NCI-H2107 treated with DMSO at 0.1 percent for 48 hours (cell line): ENCODE measurements at regions not wholly inside any gene's neighbourhood (a gene's known extent, or its start where the extent isn't known, plus 50 kb on each side); places are given as distances from the start of the nearest gene placed in this dataset.

ENCODE experiments used
- DNase-seq: peaks from one replicate; lab custom pipeline; 2025; ENCODE audit not compliant: unreplicated experiment; lab: John Stamatoyannopoulos, UW

GRCh38 chr10:3487228-3487627 lies 297.8 kb downstream of the KLF6 start:
- DNase-seq, result no peak

- DNase-seq, result no peak
Measured at GRCh38 chr10:3486346-3487065, 298.5 kb downstream of the KLF6 start.

GRCh38 chr10:3485057-3485686 lies 299.8 kb downstream of the KLF6 start:
- DNase-seq, result no peak

- no peak for DNase-seq
Measured at GRCh38 chr10:3484306-3485056, 300.5 kb downstream of the KLF6 start.

GRCh38 chr10:3482200-3482993 lies 302.6 kb downstream of the KLF6 start:
- peak; percentile 55 for DNase-seq

- DNase-seq, result no peak
Measured at GRCh38 chr10:3481496-3481895, 303.5 kb downstream of the KLF6 start.

GRCh38 chr10:3480990-3481315 lies 304.1 kb downstream of the KLF6 start:
- no peak for DNase-seq

- no peak for DNase-seq
Measured at GRCh38 chr10:3480281-3480989, 304.6 kb downstream of the KLF6 start.

- no peak for DNase-seq
Measured at GRCh38 chr10:3478632-3479240, 306.2 kb upstream of the PITRM1 start.

- no peak for DNase-seq
Measured at GRCh38 chr10:3478153-3478552, 305.6 kb upstream of the PITRM1 start.

GRCh38 chr10:3477683-3478082 lies 305.1 kb upstream of the PITRM1 start:
- DNase-seq, result no peak

- DNase-seq, result no peak
Measured at GRCh38 chr10:3476640-3477448, 304.3 kb upstream of the PITRM1 start.

- DNase-seq, result no peak
Measured at GRCh38 chr10:3476186-3476585, 303.6 kb upstream of the PITRM1 start.

- no peak for DNase-seq
Measured at GRCh38 chr10:3475367-3475766, 302.8 kb upstream of the PITRM1 start.

- no peak for DNase-seq
Measured at GRCh38 chr10:3474266-3474665, 301.7 kb upstream of the PITRM1 start.

GRCh38 chr10:3473271-3473670 lies 300.7 kb upstream of the PITRM1 start:
- no peak for DNase-seq

GRCh38 chr10:3472287-3473051 lies 299.9 kb upstream of the PITRM1 start:
- no peak for DNase-seq

GRCh38 chr10:3471927-3472286 lies 299.3 kb upstream of the PITRM1 start:
- DNase-seq, result no peak

- DNase-seq, result no peak
Measured at GRCh38 chr10:3471472-3471871, 298.9 kb upstream of the PITRM1 start.
